ENCODE measurements at regions not wholly inside any gene's neighbourhood (a gene's known extent, or its start where the extent isn't known, plus 50 kb on each side); places are given as distances from the start of the nearest gene placed in this dataset.

- Histone ChIP-seq H3K4me1 (no peaks in the 10 kb centered on the region), H3K9me3 (no peaks in the 10 kb centered on the region), H3K36me3 (no peaks in the 10 kb centered on the region), H3K4me3 (no peak overlapping the region), H3K27me3 (no peaks in the 10 kb centered on the region), H3K27ac (no peak overlapping the region)
- 55 to 74% (median 63%) methylated on average over 4 of the region's 4 CpGs for WGBS, 4 donors
- no peak for ATAC-seq
- intact Hi-C loops (cut with DNase I): no loop called here
- no peak for DNase-seq
- TF ChIP-seq POLR2A (IDR thresholded peaks at IDR 0.05): no peak
- TF ChIP-seq CTCF (IDR thresholded peaks at IDR 0.05): no peak
Observed at GRCh38 chrX:128438082-128438481, 385.9 kb upstream of the ACTRT1 start.

GRCh38 chrX:128436397-128437103 lies 384.3 kb upstream of the ACTRT1 start:
- no peaks in the 10 kb centered on the region for H3K27me3 ChIP-seq
- no peaks in the 10 kb centered on the region for H3K36me3 ChIP-seq
- DNase-seq (no peak), ATAC-seq (no peak)
- TF ChIP-seq POLR2A (IDR thresholded peaks at IDR 0.05): no peak
- TF ChIP-seq CTCF (IDR thresholded peaks at IDR 0.05): no peak
- H3K4me1 ChIP-seq: no peaks in the 10 kb centered on the region
- no peak overlapping the region for H3K27ac ChIP-seq
- no peak overlapping the region for H3K4me3 ChIP-seq
- no peaks in the 10 kb centered on the region for H3K9me3 ChIP-seq
- intact Hi-C loops (cut with DNase I): no loop called here
- 61 to 83% (median 69%) methylated on average over 4 of the region's 4 CpGs for WGBS, 4 donors

GRCh38 chrX:128425546-128425945 lies 373.3 kb upstream of the ACTRT1 start:
- intact Hi-C loops (cut with DNase I): no loop called here
- H3K9me3 ChIP-seq: no peaks in the 10 kb centered on the region
- no peak for DNase-seq

GRCh38 chrX:128408842-128409241 lies 356.6 kb upstream of the ACTRT1 start:
- Histone ChIP-seq H3K9me3 (peaks cover 0 to 6% (median 0%) of the 10 kb centered on the region in 12 donors), H3K27ac (no peak overlapping the region), H3K27me3 (no peaks in the 10 kb centered on the region), H3K36me3 (no peaks in the 10 kb centered on the region), H3K4me1 (no peaks in the 10 kb centered on the region), H3K4me3 (no peak overlapping the region)
- intact Hi-C loops (cut with DNase I): no loop called here
- DNase-seq: no peak
- 42 to 51% (median 44%) methylated on average over 3 of the region's 3 CpGs for WGBS, 4 donors
- no peak for ATAC-seq
- TF ChIP-seq POLR2A (IDR thresholded peaks at IDR 0.05) (no peak), CTCF (IDR thresholded peaks at IDR 0.05) (no peak)

More at GRCh38 chrX:128425546-128425945, 373.3 kb upstream of the ACTRT1 start:
- no peaks in the 10 kb centered on the region for H3K36me3 ChIP-seq
- H3K27me3 ChIP-seq: no peaks in the 10 kb centered on the region
- ATAC-seq: no peak
- H3K4me3 ChIP-seq: no peak overlapping the region
- H3K27ac ChIP-seq: no peak overlapping the region
- no peak for TF ChIP-seq POLR2A (IDR thresholded peaks at IDR 0.05)
- TF ChIP-seq CTCF (IDR thresholded peaks at IDR 0.05): no peak
- no peaks in the 10 kb centered on the region for H3K4me1 ChIP-seq

Measured in heart left ventricle (tissue), 16 donors.